ENCODE measurements at regions not wholly inside any gene's neighbourhood (a gene's known extent, or its start where the extent isn't known, plus 50 kb on each side); places are given as distances from the start of the nearest gene placed in this dataset.

DNA sequence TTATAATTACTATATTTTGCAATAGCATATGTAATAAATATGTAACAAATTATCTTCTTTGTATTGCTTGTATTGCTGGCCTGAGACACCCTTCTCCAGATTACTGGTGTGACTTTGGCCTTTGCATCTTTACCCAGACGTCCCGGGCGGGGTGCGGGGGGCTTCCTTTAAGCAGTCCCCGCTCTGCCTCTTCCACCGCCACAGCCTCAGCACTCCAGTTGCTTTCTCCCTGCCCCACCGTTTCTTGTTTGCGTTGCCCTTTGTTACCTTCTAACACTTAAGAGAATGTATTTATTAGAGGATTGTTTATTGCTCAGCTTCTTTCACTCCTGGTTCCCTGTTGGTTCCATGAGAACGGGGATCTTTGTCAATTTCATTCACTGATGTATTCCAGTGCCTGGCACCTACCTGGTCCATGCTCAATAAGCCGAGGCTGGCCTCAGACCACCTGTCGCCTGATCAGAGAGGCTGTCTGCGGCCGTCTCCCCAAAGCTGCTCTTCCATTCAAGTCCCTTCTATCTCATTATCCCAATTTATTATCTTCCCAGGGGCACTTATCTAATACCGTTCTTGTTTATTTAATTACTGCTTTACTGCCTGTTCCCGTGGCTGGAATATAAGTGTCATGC, 100.5 kb upstream of the RFLNA start:
- Histone ChIP-seq H3K4me2 (ENCODE audit: control insufficient read depth, extremely low read depth, insufficient read depth, low read depth, low read length) (no peak overlapping the region), H4K20me1 (ENCODE audit: control insufficient read depth, extremely low read depth, insufficient read depth, low read length) (no peaks in the 10 kb centered on the region), H3K9me1 (ENCODE audit: control insufficient read depth, extremely low read depth, insufficient read depth, low read length) (no peaks in the 10 kb centered on the region), H3K36me3 (ENCODE audit: control insufficient read depth in 2 of 2, extremely low read depth in 1 of 2, insufficient read depth in 2 of 2, low read length in 2 of 2) (no peaks in the 10 kb centered on the region), H3K4me3 (ENCODE audit: control insufficient read depth in 2 of 3, extremely low read depth in 1 of 3, insufficient read depth in 2 of 3, low read depth in 1 of 3, low read length in 3 of 3) (no peak overlapping the region), H3K4me1 (ENCODE audit: control insufficient read depth, extremely low read depth, insufficient read depth, low read length) (no peaks in the 10 kb centered on the region), H3K9me3 (ENCODE audit: control insufficient read depth, low read depth, low read length) (peaks cover 3% of the 10 kb centered on the region), H3K27me3 (ENCODE audit: control insufficient read depth, extremely low read depth, insufficient read depth, low read length) (peaks cover 6% of the 10 kb centered on the region), H3K27ac (ENCODE audit: control insufficient read depth, insufficient read depth, low read length) (no peak overlapping the region), H2AFZ (ENCODE audit: control insufficient read depth, low read length) (no peak overlapping the region), H3K9ac (ENCODE audit: control insufficient read depth, extremely low read depth, insufficient read depth, low read length) (no peak overlapping the region), H3K79me2 (ENCODE audit: control insufficient read depth, insufficient read depth, low read length) (no peaks in the 10 kb centered on the region)
- dilution Hi-C loops (cut with MboI; ENCODE audit: extremely low pct_ligation_motif_present, low sequenced_read_pairs): no loop called here
- no peak for TF ChIP-seq EZH2 (IDR thresholded peaks at IDR 0.05; ENCODE audit: low read length)
- TF ChIP-seq, protein P1, sequence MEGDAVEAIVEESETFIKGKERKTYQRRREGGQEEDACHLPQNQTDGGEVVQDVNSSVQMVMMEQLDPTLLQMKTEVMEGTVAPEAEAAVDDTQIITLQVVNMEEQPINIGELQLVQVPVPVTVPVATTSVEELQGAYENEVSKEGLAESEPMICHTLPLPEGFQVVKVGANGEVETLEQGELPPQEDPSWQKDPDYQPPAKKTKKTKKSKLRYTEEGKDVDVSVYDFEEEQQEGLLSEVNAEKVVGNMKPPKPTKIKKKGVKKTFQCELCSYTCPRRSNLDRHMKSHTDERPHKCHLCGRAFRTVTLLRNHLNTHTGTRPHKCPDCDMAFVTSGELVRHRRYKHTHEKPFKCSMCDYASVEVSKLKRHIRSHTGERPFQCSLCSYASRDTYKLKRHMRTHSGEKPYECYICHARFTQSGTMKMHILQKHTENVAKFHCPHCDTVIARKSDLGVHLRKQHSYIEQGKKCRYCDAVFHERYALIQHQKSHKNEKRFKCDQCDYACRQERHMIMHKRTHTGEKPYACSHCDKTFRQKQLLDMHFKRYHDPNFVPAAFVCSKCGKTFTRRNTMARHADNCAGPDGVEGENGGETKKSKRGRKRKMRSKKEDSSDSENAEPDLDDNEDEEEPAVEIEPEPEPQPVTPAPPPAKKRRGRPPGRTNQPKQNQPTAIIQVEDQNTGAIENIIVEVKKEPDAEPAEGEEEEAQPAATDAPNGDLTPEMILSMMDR (optimal IDR thresholded peaks at IDR 0.05 in 1 of 3, IDR thresholded peaks at IDR 0.05 in 1 of 3, conservative IDR thresholded peaks at IDR 0.05 in 1 of 3; ENCODE audit: extremely low read depth in 1 of 3, insufficient read depth in 2 of 3, low read length in 3 of 3): no peak
- DNase-seq (ENCODE audit: low read depth, low spot score) (no peak), FAIRE-seq (no peak)

DNA sequence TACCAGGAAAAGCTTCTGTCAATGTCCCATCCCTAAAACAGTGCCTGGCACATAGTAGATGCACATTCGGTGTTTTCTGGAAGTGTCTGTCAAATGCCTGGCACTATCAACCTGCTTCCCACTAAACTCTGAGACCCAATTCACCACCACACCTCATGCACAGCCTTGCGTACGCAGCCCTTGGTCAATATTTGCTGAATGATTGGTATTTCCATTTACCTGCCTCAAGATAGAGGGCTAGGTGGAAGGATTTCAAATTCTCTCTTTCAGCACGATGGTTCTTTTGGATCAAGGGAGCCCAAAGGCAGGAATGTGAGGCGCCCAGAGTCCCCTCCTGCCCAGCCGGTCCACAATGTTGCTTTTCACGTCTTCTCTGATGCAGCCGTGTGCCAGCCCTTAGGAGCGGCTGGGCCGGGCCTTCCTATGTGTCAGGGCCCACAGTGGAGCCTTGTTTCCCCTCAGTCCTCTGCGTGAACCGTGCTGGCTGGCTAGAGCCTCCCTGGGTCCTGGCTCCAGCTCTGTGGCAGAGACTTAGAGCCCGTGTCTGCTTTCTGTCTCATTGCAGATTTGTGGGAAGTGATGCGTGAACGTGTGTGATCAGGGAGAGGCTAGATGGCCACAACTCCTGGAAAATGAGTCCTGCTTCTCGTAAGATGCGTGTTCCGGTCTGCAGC, 99.9 kb upstream of the RFLNA start:
- no peaks in the 10 kb centered on the region for H3K4me1 ChIP-seq (ENCODE audit: control insufficient read depth, extremely low read depth, insufficient read depth, low read length)
- peaks cover 6% of the 10 kb centered on the region for H3K27me3 ChIP-seq (ENCODE audit: control insufficient read depth, extremely low read depth, insufficient read depth, low read length)
- no peak overlapping the region for H3K4me2 ChIP-seq (ENCODE audit: control insufficient read depth, extremely low read depth, insufficient read depth, low read depth, low read length)
- FAIRE-seq: no peak
- no peak overlapping the region for H3K27ac ChIP-seq (ENCODE audit: control insufficient read depth, insufficient read depth, low read length)
- dilution Hi-C loops (cut with MboI; ENCODE audit: extremely low pct_ligation_motif_present, low sequenced_read_pairs): no loop called here
- no peaks in the 10 kb centered on the region for H3K36me3 ChIP-seq (ENCODE audit: control insufficient read depth in 2 of 2, extremely low read depth in 1 of 2, insufficient read depth in 2 of 2, low read length in 2 of 2)
- H3K79me2 ChIP-seq (ENCODE audit: control insufficient read depth, insufficient read depth, low read length): no peaks in the 10 kb centered on the region
- H4K20me1 ChIP-seq (ENCODE audit: control insufficient read depth, extremely low read depth, insufficient read depth, low read length): no peaks in the 10 kb centered on the region
- TF ChIP-seq EZH2 (IDR thresholded peaks at IDR 0.05; ENCODE audit: low read length): no peak
- TF ChIP-seq, protein P1 (optimal IDR thresholded peaks at IDR 0.05 in 1 of 3, IDR thresholded peaks at IDR 0.05 in 1 of 3, conservative IDR thresholded peaks at IDR 0.05 in 1 of 3; ENCODE audit: extremely low read depth in 1 of 3, insufficient read depth in 2 of 3, low read length in 3 of 3): no peak
- H3K9ac ChIP-seq (ENCODE audit: control insufficient read depth, extremely low read depth, insufficient read depth, low read length): no peak overlapping the region
- peaks cover 3% of the 10 kb centered on the region for H3K9me3 ChIP-seq (ENCODE audit: control insufficient read depth, low read depth, low read length)
- H3K9me1 ChIP-seq (ENCODE audit: control insufficient read depth, extremely low read depth, insufficient read depth, low read length): no peaks in the 10 kb centered on the region
- no peak overlapping the region for H3K4me3 ChIP-seq (ENCODE audit: control insufficient read depth in 2 of 3, extremely low read depth in 1 of 3, insufficient read depth in 2 of 3, low read depth in 1 of 3, low read length in 3 of 3)
- no peak for DNase-seq (ENCODE audit: low read depth, low spot score)
- no peak overlapping the region for H2AFZ ChIP-seq (ENCODE audit: control insufficient read depth, low read length)

Data from keratinocyte (primary cell).